ENCODE measurements at regions not wholly inside any gene's neighbourhood (a gene's known extent, or its start where the extent isn't known, plus 50 kb on each side); places are given as distances from the start of the nearest gene placed in this dataset.

DNA sequence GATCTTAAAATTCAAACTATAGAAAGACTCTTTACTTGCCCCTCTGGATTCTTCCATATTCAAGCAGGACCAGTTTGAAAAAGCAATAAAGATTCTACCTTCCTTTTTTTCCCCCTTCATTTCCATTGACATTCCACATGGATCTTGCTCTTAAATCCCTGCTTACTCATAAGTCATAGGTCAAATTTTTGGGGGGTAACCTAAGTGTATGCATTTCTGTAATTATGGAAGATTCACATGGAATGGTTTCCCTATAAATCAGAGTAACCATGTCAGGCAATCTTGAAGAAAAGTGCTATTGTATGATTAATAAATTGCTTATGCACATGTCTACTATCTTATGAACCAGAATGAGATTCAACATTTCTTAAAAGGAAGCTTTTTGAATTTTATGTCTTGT is 551.0 kb downstream of the HAO1 start:
- Histone ChIP-seq H3F3A (ENCODE audit: insufficient read depth) (no peaks in the 10 kb centered on the region), H3K9me2 (replicated peaks; ENCODE audit: insufficient read depth, low read length) (no peaks in the 10 kb centered on the region)

DNA sequence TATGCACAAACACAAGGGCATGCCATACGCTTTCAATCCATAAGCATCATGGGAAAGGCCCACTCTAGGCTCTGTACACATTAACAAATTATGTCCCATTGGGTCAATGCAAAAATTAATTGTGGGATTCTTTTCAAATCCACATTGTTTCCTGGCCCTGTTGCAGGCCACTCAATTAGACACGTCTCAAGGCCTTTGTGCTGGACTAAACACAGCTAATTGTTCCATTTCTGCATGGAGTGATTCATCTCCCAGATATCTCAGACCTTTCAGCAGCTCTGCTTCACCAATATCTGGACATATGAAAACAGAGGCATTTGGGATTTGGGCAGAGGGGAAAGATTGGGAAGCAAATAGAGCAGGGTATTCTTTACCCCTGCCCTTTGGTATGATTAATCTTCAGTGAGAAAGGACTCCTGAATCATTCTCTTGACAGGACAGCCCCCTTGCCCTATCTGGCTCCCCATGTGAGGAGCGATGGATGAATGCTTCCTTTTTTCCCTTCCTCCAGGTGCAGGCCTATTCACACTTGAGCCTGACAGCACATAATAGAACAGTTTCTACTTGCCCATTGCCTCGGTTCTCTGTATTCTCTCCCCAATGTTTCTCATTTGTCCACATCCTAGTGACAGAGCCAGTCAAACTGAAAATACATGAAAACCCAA is 547.6 kb downstream of the HAO1 start:
- Histone ChIP-seq H3K9ac (ENCODE audit: low read length) (no peak overlapping the region), H2AFZ (ENCODE audit: low read depth, low read length, severe bottlenecking) (no peak overlapping the region), H3K27me3 (ENCODE audit: low read length) (no peaks in the 10 kb centered on the region), H3K4me3 (ENCODE audit: insufficient read depth, low read length, poor library complexity, severe bottlenecking) (no peak overlapping the region), H3K9me3 (ENCODE audit: insufficient read depth, low read length) (no peaks in the 10 kb centered on the region), H3F3A (ENCODE audit: insufficient read depth) (no peaks in the 10 kb centered on the region), H3K9me2 (replicated peaks; ENCODE audit: insufficient read depth, low read length) (no peaks in the 10 kb centered on the region), H3K27ac (ENCODE audit: low read depth, low read length) (no peak overlapping the region), H3K4me2 (ENCODE audit: low read depth, low read length, poor library complexity, severe bottlenecking) (no peak overlapping the region), H3K79me2 (ENCODE audit: insufficient read depth, low read length) (no peaks in the 10 kb centered on the region), H3K36me3 (ENCODE audit: low read length) (no peaks in the 10 kb centered on the region), H4K20me1 (ENCODE audit: low read depth, low read length) (no peaks in the 10 kb centered on the region)
- no peak for TF ChIP-seq EZH2phosphoT487 (conservative IDR thresholded peaks at IDR 0.05; ENCODE audit: low read length)
- TF ChIP-seq, protein P1, sequence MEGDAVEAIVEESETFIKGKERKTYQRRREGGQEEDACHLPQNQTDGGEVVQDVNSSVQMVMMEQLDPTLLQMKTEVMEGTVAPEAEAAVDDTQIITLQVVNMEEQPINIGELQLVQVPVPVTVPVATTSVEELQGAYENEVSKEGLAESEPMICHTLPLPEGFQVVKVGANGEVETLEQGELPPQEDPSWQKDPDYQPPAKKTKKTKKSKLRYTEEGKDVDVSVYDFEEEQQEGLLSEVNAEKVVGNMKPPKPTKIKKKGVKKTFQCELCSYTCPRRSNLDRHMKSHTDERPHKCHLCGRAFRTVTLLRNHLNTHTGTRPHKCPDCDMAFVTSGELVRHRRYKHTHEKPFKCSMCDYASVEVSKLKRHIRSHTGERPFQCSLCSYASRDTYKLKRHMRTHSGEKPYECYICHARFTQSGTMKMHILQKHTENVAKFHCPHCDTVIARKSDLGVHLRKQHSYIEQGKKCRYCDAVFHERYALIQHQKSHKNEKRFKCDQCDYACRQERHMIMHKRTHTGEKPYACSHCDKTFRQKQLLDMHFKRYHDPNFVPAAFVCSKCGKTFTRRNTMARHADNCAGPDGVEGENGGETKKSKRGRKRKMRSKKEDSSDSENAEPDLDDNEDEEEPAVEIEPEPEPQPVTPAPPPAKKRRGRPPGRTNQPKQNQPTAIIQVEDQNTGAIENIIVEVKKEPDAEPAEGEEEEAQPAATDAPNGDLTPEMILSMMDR (IDR thresholded peaks at IDR 0.05; ENCODE audit: insufficient read depth, low read length, poor library complexity, severe bottlenecking) = no peak

More for the DNA sequence above, 551.0 kb downstream of the HAO1 start:
- Histone ChIP-seq H3K36me3 (ENCODE audit: low read length) (no peaks in the 10 kb centered on the region), H3K4me3 (ENCODE audit: insufficient read depth, low read length, poor library complexity, severe bottlenecking) (no peak overlapping the region), H2AFZ (ENCODE audit: low read depth, low read length, severe bottlenecking) (no peak overlapping the region), H3K79me2 (ENCODE audit: insufficient read depth, low read length) (no peaks in the 10 kb centered on the region), H3K4me2 (ENCODE audit: low read depth, low read length, poor library complexity, severe bottlenecking) (no peak overlapping the region), H3K9me3 (ENCODE audit: insufficient read depth, low read length) (no peaks in the 10 kb centered on the region), H4K20me1 (ENCODE audit: low read depth, low read length) (no peaks in the 10 kb centered on the region), H3K27ac (ENCODE audit: low read depth, low read length) (no peak overlapping the region), H3K27me3 (ENCODE audit: low read length) (no peaks in the 10 kb centered on the region), H3K9ac (ENCODE audit: low read length) (no peak overlapping the region)
- TF ChIP-seq, protein P1 (IDR thresholded peaks at IDR 0.05; ENCODE audit: insufficient read depth, low read length, poor library complexity, severe bottlenecking) = no peak
- no peak for TF ChIP-seq EZH2phosphoT487 (conservative IDR thresholded peaks at IDR 0.05; ENCODE audit: low read length)

DNA sequence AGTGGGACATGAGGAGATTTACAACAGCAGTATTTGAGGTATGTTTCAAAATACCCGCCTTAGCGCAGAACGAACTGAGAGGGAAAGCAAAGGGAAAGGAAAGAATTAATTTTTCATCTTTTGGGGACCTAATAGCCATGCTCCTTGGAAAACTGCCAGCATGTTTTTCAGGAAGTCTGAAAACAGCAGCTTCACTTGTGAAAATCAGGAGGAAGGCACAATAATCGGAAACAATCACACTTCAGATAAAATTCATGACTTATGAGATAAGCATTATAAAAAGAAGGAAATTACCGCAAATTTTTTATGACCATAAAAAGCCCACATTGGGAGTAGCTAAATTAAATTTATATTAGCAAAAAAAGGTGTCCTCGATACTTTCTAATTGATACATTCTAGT is 541.1 kb downstream of the HAO1 start:
- H2AFZ ChIP-seq (ENCODE audit: low read depth, low read length, severe bottlenecking) = no peak overlapping the region
- H4K20me1 ChIP-seq (ENCODE audit: low read depth, low read length) = no peaks in the 10 kb centered on the region
- H3K79me2 ChIP-seq (ENCODE audit: insufficient read depth, low read length) = no peaks in the 10 kb centered on the region
- no peak overlapping the region for H3K4me3 ChIP-seq (ENCODE audit: insufficient read depth, low read length, poor library complexity, severe bottlenecking)
- no peak overlapping the region for H3K4me2 ChIP-seq (ENCODE audit: low read depth, low read length, poor library complexity, severe bottlenecking)
- no peaks in the 10 kb centered on the region for H3F3A ChIP-seq (ENCODE audit: insufficient read depth)
- no peaks in the 10 kb centered on the region for H3K9me2 ChIP-seq (replicated peaks; ENCODE audit: insufficient read depth, low read length)
- no peaks in the 10 kb centered on the region for H3K36me3 ChIP-seq (ENCODE audit: low read length)
- H3K27me3 ChIP-seq (ENCODE audit: low read length) = no peaks in the 10 kb centered on the region
- no peak overlapping the region for H3K27ac ChIP-seq (ENCODE audit: low read depth, low read length)
- no peaks in the 10 kb centered on the region for H3K9me3 ChIP-seq (ENCODE audit: insufficient read depth, low read length)
- no peak overlapping the region for H3K9ac ChIP-seq (ENCODE audit: low read length)
- TF ChIP-seq, protein P1 (IDR thresholded peaks at IDR 0.05; ENCODE audit: insufficient read depth, low read length, poor library complexity, severe bottlenecking) = no peak
- no peak for TF ChIP-seq EZH2phosphoT487 (conservative IDR thresholded peaks at IDR 0.05; ENCODE audit: low read length)
